A549 (cell line): ENCODE measurements at regions not wholly inside any gene's neighbourhood (a gene's known extent, or its start where the extent isn't known, plus 50 kb on each side); places are given as distances from the start of the nearest gene placed in this dataset.

Experiments
- ATAC-seq, 2 experiments: fragments of 200-7000 bp in 1 of 2; fragments of >200 bp in 1 of 2; cut with Nextera tagmentation in 1 of 2; cut with Tn5 transposase in 1 of 2; 3 replicates each; pipeline versions ENCODE4 v1.8.0 to v1.9.1; 2018 to 2020; ENCODE audit warnings: mild to moderate bottlenecking in 1 of 2, moderate library complexity in 1 of 2
- CTCF ChIA-PET: fragments of 300-600 bp; sonication (Branson Sonifier 250); formaldehyde crosslinking; extraction: SDS; loops from one replicate; lab custom pipeline; 2021; ENCODE audit warnings: antibody characterized with exemption, inconsistent platforms; lab: Yijun Ruan, JAX
- POLR2A ChIA-PET: fragments of 350-600 bp; formaldehyde crosslinking; extraction: SDS; loops from one replicate; lab custom pipeline; 2021; ENCODE audit warnings: antibody characterized with exemption, inconsistent platforms; lab: Yijun Ruan, JAX
- DNase-seq, 2 experiments: peaks; one replicate each; pipeline versions ENCODE4 v3.0.0 to v3.0.0-alpha.2; 2011 to 2016; ENCODE audit warnings: low read depth in 1 of 2, low spot score in 1 of 2
- FAIRE-seq: peaks from 2 replicates; lab custom pipeline; 2011; peaks lifted over from hg19 to GRCh38; lab: Jason Lieb, UNC
- H3K27ac ChIP-seq, 2 experiments: fragments of >200 bp; sonication (Bioruptor Twin); formaldehyde crosslinking; 3 replicates each; pipeline ENCODE4 v1.5.1; 2016 to 2017
- H3K4me1 ChIP-seq: fragments of >200 bp; sonication (Bioruptor Twin); formaldehyde crosslinking; 3 replicates; pipeline ENCODE4 v1.6.1; 2016
- H3K4me2 ChIP-seq: fragments of >200 bp; sonication (Bioruptor Twin); formaldehyde crosslinking; 3 replicates; pipeline ENCODE4 v1.6.1; 2016
- H3K4me3 ChIP-seq: fragments of >200 bp; sonication (Bioruptor Twin); formaldehyde crosslinking; 3 replicates; pipeline ENCODE4 v1.5.1; 2016
- H3K9me3 ChIP-seq: fragments of >200 bp; sonication (Bioruptor Twin); formaldehyde crosslinking; 3 replicates; pipeline ENCODE4 v1.6.1; 2016
- CHD2 ChIP-seq: fragments of 150-350 bp; IDR thresholded peaks from 2 replicates; pipeline ENCODE4 v1.6.1; 2014; ENCODE audit warnings: low read length; ENCODE audit not compliant: partially characterized antibody
- EHF ChIP-seq: fragments of 250-450 bp; sonication (Bioruptor Pico); IDR thresholded peaks from 2 replicates; pipeline ENCODE4 v1.5.0; 2020; ENCODE audit warnings: mild to moderate bottlenecking
- EHMT2 ChIP-seq: fragments of 200-600 bp; sonication (generic); IDR thresholded peaks from 2 replicates; pipeline ENCODE4 v1.6.1; 2016; ENCODE audit warnings: antibody characterized with exemption, low read depth, mild to moderate bottlenecking, moderate library complexity
- EP300 ChIP-seq, 2 experiments: fragments of >200 bp; sonication (Bioruptor Twin); formaldehyde crosslinking; IDR thresholded peaks; 2 replicates in 1 of 2; 3 replicates in 1 of 2; pipeline ENCODE4 v1.6.1; 2016 to 2017
- FOSB ChIP-seq: fragments of 250-450 bp; sonication (Bioruptor Pico); IDR thresholded peaks from 2 replicates; pipeline ENCODE4 v1.5.0; 2020; ENCODE audit warnings: mild to moderate bottlenecking, moderate library complexity
- FOXS1 ChIP-seq: fragments of 250-450 bp; sonication (Bioruptor Pico); IDR thresholded peaks from 2 replicates; pipeline ENCODE4 v1.5.0; 2020; ENCODE audit warnings: mild to moderate bottlenecking, moderate library complexity
- HDAC2 ChIP-seq: fragments of 200-600 bp; sonication (generic); IDR thresholded peaks from 2 replicates; pipeline ENCODE4 v1.6.1; 2016
- HEYL ChIP-seq: fragments of 250-450 bp; sonication (Bioruptor Pico); IDR thresholded peaks from 2 replicates; pipeline ENCODE4 v1.8.0; 2021; ENCODE audit warnings: mild to moderate bottlenecking, moderate library complexity
- HOXA7 ChIP-seq: fragments of 250-450 bp; sonication (Bioruptor Pico); IDR thresholded peaks from 2 replicates; pipeline ENCODE4 v1.5.0; 2020; ENCODE audit warnings: mild to moderate bottlenecking, moderate library complexity
- HOXB5 ChIP-seq: fragments of 250-450 bp; sonication (Bioruptor Pico); IDR thresholded peaks from 2 replicates; pipeline ENCODE4 v1.5.0; 2020; ENCODE audit warnings: mild to moderate bottlenecking, moderate library complexity
- JUNB ChIP-seq: fragments of >200 bp; sonication (Bioruptor Twin); formaldehyde crosslinking; IDR thresholded peaks from 2 replicates; pipeline ENCODE4 v1.6.1; 2016
- MAFK ChIP-seq: fragments of 450-650 bp; IDR thresholded peaks from 2 replicates; pipeline ENCODE4 v1.6.1; 2014; ENCODE audit not compliant: partially characterized antibody
- MYC ChIP-seq: IDR thresholded peaks from 2 replicates; pipeline ENCODE4 v1.6.1; 2012; ENCODE audit warnings: mild to moderate bottlenecking, inconsistent platforms, low read length, improper control_type of control experiment, borderline replicate concordance
- NFE2L2 ChIP-seq: fragments of 150-350 bp; conservative IDR thresholded peaks from 2 replicates; pipeline ENCODE4 v1.6.1; 2014; ENCODE audit warnings: low read length
- NPAS2 ChIP-seq: fragments of 250-450 bp; sonication (Bioruptor Pico); IDR thresholded peaks from 2 replicates; pipeline ENCODE4 v1.8.0; 2022; ENCODE audit warnings: mild to moderate bottlenecking, moderate library complexity, borderline replicate concordance
- RFX5 ChIP-seq: fragments of 450-650 bp; IDR thresholded peaks from 2 replicates; pipeline ENCODE4 v1.7.1; 2014; ENCODE audit warnings: antibody characterized with exemption, mild to moderate bottlenecking, moderate library complexity
- RNF2 ChIP-seq: fragments of 200-600 bp; sonication (generic); IDR thresholded peaks from 2 replicates; pipeline ENCODE4 v1.6.1; 2016; ENCODE audit warnings: low read depth, mild to moderate bottlenecking, antibody characterized with exemption, moderate library complexity, borderline replicate concordance
- SMC3 ChIP-seq: fragments of >200 bp; sonication (Bioruptor Twin); formaldehyde crosslinking; IDR thresholded peaks from 3 replicates; pipeline ENCODE4 v1.6.1; 2018; ENCODE audit warnings: inconsistent platforms
- TP53 ChIP-seq: fragments of 250-450 bp; sonication (Bioruptor Pico); IDR thresholded peaks from 2 replicates; pipeline ENCODE4 v1.5.0; 2021; ENCODE audit warnings: mild to moderate bottlenecking, moderate library complexity
- ZSCAN20 ChIP-seq: fragments of 250-450 bp; sonication (Bioruptor Pico); IDR thresholded peaks from 2 replicates; pipeline ENCODE4 v1.8.0; 2022; ENCODE audit warnings: mild to moderate bottlenecking, moderate library complexity
- WGBS: methylation state at CpG from one replicate; pipeline ENCODE4 v1.1.6; 2017; ENCODE audit errors: missing lambda C conversion rate; 5-methylcytosine and 5-hydroxymethylcytosine counted together
- TF ChIP-seq, protein P1 (sequence below): fragments of 450-650 bp; IDR thresholded peaks from 2 replicates; pipeline ENCODE4 v1.6.1; 2014; ENCODE audit warnings: antibody characterized with exemption
- TF ChIP-seq, protein P2 (sequence below): fragments of 250-450 bp; sonication (Bioruptor Pico); IDR thresholded peaks from 2 replicates; pipeline ENCODE4 v1.5.0; 2021; ENCODE audit warnings: mild to moderate bottlenecking, moderate library complexity, borderline replicate concordance
- TF ChIP-seq, protein P3 (sequence below): fragments of 250-450 bp; sonication (Bioruptor Pico); IDR thresholded peaks from 2 replicates; pipeline ENCODE4 v1.5.0; 2020; ENCODE audit warnings: low read depth, mild to moderate bottlenecking, moderate library complexity
- TF ChIP-seq, protein P4 (sequence below): fragments of >200 bp; sonication (Bioruptor Twin); formaldehyde crosslinking; IDR thresholded peaks from 2 replicates; pipeline ENCODE4 v1.6.1; 2016
- TF ChIP-seq, protein P5 (sequence below): fragments of >200 bp; sonication (Bioruptor Twin); formaldehyde crosslinking; IDR thresholded peaks from 3 replicates; pipeline ENCODE4 v1.6.1; 2016

DNA sequence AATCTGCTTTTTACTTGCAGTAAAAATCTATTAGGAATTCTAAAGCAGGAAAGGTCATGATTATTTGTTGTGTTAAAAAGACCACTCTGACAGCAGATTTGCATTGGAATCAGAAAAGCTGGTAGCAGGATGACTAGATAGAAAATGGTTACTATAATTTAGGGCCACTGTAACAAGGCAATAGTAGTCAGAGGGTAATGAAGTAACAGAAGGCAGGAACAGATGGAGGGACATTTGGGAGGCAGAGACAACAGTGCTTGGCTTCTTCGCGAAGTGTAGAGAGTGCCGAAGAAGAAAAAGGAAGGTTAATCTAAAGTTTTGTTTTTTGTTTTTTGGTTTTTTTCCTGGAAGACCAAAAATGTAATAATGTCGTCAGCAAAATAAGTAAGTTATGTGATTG is 129.8 kb upstream of the SLC5A12 start (continued):
- no peak for TF ChIP-seq HDAC2
- TF ChIP-seq HOXA7 = no peak
- no peak for TF ChIP-seq SMC3
- no peak for TF ChIP-seq MYC
- no peak for TF ChIP-seq CHD2

DNA sequence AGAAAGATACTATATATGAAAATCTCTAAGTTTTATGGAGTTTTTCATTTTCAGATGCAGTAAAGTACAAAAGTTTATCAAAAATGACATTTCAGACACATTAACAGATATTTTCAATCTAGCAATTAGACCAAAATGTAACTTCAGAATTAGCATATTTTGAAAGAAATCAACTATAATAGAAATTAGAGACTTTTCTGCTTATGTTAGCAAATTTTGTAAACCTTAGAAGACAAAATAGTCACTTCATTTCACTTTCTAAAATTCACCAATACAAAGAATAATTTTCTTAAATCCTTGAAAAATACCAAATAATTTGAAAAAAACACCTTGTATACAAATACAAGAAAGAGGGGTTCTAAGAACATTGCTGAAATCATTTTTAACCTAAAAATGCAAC is 135.8 kb upstream of the FIBIN start:
- Histone ChIP-seq H3K9me3 (no peaks in the 10 kb centered on the region), H3K4me3 (no peak overlapping the region), H3K4me1 (no peaks in the 10 kb centered on the region), H3K4me2 (no peak overlapping the region), H3K27ac (no peak overlapping the region)
- DNase-seq = no peak
- ChIA-PET CTCF (no interaction called here), POLR2A (no interaction called here)
- no peak for ATAC-seq
- FAIRE-seq = no peak
- peak; percentile 62 for TF ChIP-seq MAFK
- TF ChIP-seq JUNB = no peak

DNA sequence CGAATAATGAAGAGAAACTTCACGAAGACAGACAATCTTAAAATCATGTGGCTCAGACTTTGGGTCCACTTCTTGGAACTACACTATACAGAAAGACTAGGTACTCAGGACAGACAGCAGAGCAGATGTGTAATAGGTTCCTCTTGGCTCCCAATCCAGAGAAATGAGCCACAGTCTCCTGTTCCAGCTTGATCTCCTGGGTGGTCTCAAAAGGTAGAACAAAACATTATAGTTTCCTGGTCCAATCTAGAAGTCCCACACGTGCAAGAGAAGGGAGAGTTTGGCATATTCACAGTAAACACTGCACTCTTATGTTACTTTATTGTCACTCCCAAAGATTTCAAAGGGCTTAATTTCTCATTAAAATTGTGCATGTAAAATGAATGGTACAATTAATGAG is 134.5 kb upstream of the FIBIN start:
- FAIRE-seq = no peak
- ChIA-PET POLR2A (no interaction called here), CTCF (no interaction called here)
- no peak for ATAC-seq
- WGBS = 1% methylated on average over 3 of the region's 3 CpGs
- H3K4me3 ChIP-seq = no peak overlapping the region
- H3K27ac ChIP-seq = no peak overlapping the region
- H3K4me2 ChIP-seq = no peak overlapping the region
- H3K9me3 ChIP-seq = no peaks in the 10 kb centered on the region
- no peak for TF ChIP-seq HEYL (CRISPR knock-in tag)
- TF ChIP-seq, protein P1, sequence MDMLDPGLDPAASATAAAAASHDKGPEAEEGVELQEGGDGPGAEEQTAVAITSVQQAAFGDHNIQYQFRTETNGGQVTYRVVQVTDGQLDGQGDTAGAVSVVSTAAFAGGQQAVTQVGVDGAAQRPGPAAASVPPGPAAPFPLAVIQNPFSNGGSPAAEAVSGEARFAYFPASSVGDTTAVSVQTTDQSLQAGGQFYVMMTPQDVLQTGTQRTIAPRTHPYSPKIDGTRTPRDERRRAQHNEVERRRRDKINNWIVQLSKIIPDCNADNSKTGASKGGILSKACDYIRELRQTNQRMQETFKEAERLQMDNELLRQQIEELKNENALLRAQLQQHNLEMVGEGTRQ = no peak
- no peak for TF ChIP-seq RFX5
- no peak for TF ChIP-seq ZSCAN20 (CRISPR knock-in tag)
- TF ChIP-seq TP53 (CRISPR knock-in tag) = no peak
- TF ChIP-seq NPAS2 (CRISPR knock-in tag) = no peak
- TF ChIP-seq FOXS1 (CRISPR knock-in tag) = no peak
- TF ChIP-seq, protein P2, sequence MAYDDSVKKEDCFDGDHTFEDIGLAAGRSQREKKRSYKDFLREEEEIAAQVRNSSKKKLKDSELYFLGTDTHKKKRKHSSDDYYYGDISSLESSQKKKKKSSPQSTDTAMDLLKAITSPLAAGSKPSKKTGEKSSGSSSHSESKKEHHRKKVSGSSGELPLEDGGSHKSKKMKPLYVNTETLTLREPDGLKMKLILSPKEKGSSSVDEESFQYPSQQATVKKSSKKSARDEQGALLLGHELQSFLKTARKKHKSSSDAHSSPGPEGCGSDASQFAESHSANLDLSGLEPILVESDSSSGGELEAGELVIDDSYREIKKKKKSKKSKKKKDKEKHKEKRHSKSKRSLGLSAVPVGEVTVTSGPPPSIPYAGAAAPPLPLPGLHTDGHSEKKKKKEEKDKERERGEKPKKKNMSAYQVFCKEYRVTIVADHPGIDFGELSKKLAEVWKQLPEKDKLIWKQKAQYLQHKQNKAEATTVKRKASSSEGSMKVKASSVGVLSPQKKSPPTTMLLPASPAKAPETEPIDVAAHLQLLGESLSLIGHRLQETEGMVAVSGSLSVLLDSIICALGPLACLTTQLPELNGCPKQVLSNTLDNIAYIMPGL (CRISPR knock-in tag) = no peak
- no peak for TF ChIP-seq MYC
- no peak for TF ChIP-seq HOXB5 (CRISPR knock-in tag)
- TF ChIP-seq, protein P3, sequence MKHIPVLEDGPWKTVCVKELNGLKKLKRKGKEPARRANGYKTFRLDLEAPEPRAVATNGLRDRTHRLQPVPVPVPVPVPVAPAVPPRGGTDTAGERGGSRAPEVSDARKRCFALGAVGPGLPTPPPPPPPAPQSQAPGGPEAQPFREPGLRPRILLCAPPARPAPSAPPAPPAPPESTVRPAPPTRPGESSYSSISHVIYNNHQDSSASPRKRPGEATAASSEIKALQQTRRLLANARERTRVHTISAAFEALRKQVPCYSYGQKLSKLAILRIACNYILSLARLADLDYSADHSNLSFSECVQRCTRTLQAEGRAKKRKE (CRISPR knock-in tag) = no peak
- TF ChIP-seq, protein P4, sequence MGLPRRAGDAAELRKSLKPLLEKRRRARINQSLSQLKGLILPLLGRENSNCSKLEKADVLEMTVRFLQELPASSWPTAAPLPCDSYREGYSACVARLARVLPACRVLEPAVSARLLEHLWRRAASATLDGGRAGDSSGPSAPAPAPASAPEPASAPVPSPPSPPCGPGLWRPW = no peak
- no peak for TF ChIP-seq EHMT2
- TF ChIP-seq, protein P5, sequence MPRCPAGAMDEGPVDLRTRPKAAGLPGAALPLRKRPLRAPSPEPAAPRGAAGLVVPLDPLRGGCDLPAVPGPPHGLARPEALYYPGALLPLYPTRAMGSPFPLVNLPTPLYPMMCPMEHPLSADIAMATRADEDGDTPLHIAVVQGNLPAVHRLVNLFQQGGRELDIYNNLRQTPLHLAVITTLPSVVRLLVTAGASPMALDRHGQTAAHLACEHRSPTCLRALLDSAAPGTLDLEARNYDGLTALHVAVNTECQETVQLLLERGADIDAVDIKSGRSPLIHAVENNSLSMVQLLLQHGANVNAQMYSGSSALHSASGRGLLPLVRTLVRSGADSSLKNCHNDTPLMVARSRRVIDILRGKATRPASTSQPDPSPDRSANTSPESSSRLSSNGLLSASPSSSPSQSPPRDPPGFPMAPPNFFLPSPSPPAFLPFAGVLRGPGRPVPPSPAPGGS = no peak
- TF ChIP-seq NFE2L2 = no peak
- no peak for TF ChIP-seq FOSB (CRISPR knock-in tag)
- TF ChIP-seq RNF2 = no peak
- TF ChIP-seq EHF (CRISPR knock-in tag) = no peak
- TF ChIP-seq EP300 (IDR thresholded peaks at IDR 0.05) = no peak
- no peak for DNase-seq
- H3K4me1 ChIP-seq = no peaks in the 10 kb centered on the region
